ENCODE measurements at regions not wholly inside any gene's neighbourhood (a gene's known extent, or its start where the extent isn't known, plus 50 kb on each side); places are given as distances from the start of the nearest gene placed in this dataset.

GRCh38 chr7:86629-87028 is 105.7 kb upstream of the FAM20C start:
- ChIA-PET POLR2A (ENCODE audit: low non-redundant PET) (interaction anchor here (0.7 kb wide), 1 partner anchor 1299 kb away, joined by 3 read pairs; no protein-coding TSS in a partner anchor), CTCF (no interaction called here)
- DNase-seq (ENCODE audit: low spot score): no peak

GRCh38 chr7:87047-87446 is 105.3 kb upstream of the FAM20C start:
- Histone ChIP-seq H3K27ac (ENCODE audit: low read depth, low read length, poor library complexity, severe bottlenecking) (no peak overlapping the region), H3K27me3 (replicated peaks; ENCODE audit: insufficient read depth, low read depth, low read length, poor library complexity) (no peaks in the 10 kb centered on the region), H3K9me3 (ENCODE audit: low read depth, low read length, poor library complexity, severe bottlenecking) (no peaks in the 10 kb centered on the region), H3K4me3 (ENCODE audit: low read depth, low read length, poor library complexity, severe bottlenecking) (no peak overlapping the region), H3K36me3 (ENCODE audit: insufficient read depth, low read length, poor library complexity, severe bottlenecking) (no peaks in the 10 kb centered on the region), H3K4me1 (ENCODE audit: insufficient read depth, low read length, poor library complexity, severe bottlenecking) (peaks cover 6% of the 10 kb centered on the region)
- ChIA-PET CTCF (no interaction called here), POLR2A (ENCODE audit: low non-redundant PET) (interaction anchor here (0.7 kb wide), 1 partner anchor 1298 kb away, joined by 3 read pairs; no protein-coding TSS in a partner anchor)
- no peak for DNase-seq (ENCODE audit: low spot score)
- no peak for TF ChIP-seq CTCF (conservative IDR thresholded peaks at IDR 0.05; ENCODE audit: low read depth, low read length)
- TF ChIP-seq EZH2 (IDR thresholded peaks at IDR 0.05; ENCODE audit: borderline replicate concordance, low read depth, low read length, poor library complexity, severe bottlenecking): no peak
- BruUV-seq (replicated peaks): no TSS peak
- intact Hi-C loops (cut with micrococcal nuclease; ENCODE audit: unreplicated experiment): no loop called here

More at GRCh38 chr7:86629-87028, 105.7 kb upstream of the FAM20C start:
- BruUV-seq (replicated peaks): no TSS peak
- Histone ChIP-seq H3K9me3 (ENCODE audit: low read depth, low read length, poor library complexity, severe bottlenecking) (no peaks in the 10 kb centered on the region), H3K27ac (ENCODE audit: low read depth, low read length, poor library complexity, severe bottlenecking) (no peak overlapping the region), H3K4me1 (ENCODE audit: insufficient read depth, low read length, poor library complexity, severe bottlenecking) (peaks cover 2% of the 10 kb centered on the region), H3K36me3 (ENCODE audit: insufficient read depth, low read length, poor library complexity, severe bottlenecking) (no peaks in the 10 kb centered on the region), H3K27me3 (replicated peaks; ENCODE audit: insufficient read depth, low read depth, low read length, poor library complexity) (no peaks in the 10 kb centered on the region), H3K4me3 (ENCODE audit: low read depth, low read length, poor library complexity, severe bottlenecking) (no peak overlapping the region)
- TF ChIP-seq EZH2 (IDR thresholded peaks at IDR 0.05; ENCODE audit: borderline replicate concordance, low read depth, low read length, poor library complexity, severe bottlenecking) (no peak), CTCF (conservative IDR thresholded peaks at IDR 0.05; ENCODE audit: low read depth, low read length) (no peak)
- intact Hi-C loops (cut with micrococcal nuclease; ENCODE audit: unreplicated experiment): no loop called here

GRCh38 chr7:87671-88070 is 104.7 kb upstream of the FAM20C start:
- Histone ChIP-seq H3K4me3 (ENCODE audit: low read depth, low read length, poor library complexity, severe bottlenecking) (no peak overlapping the region), H3K36me3 (ENCODE audit: insufficient read depth, low read length, poor library complexity, severe bottlenecking) (no peaks in the 10 kb centered on the region), H3K4me1 (ENCODE audit: insufficient read depth, low read length, poor library complexity, severe bottlenecking) (peaks cover 12% of the 10 kb centered on the region), H3K27ac (ENCODE audit: low read depth, low read length, poor library complexity, severe bottlenecking) (no peak overlapping the region), H3K27me3 (replicated peaks; ENCODE audit: insufficient read depth, low read depth, low read length, poor library complexity) (no peaks in the 10 kb centered on the region), H3K9me3 (ENCODE audit: low read depth, low read length, poor library complexity, severe bottlenecking) (no peaks in the 10 kb centered on the region)
- intact Hi-C loops (cut with micrococcal nuclease; ENCODE audit: unreplicated experiment): no loop called here
- BruUV-seq (replicated peaks): no TSS peak
- TF ChIP-seq EZH2 (IDR thresholded peaks at IDR 0.05; ENCODE audit: borderline replicate concordance, low read depth, low read length, poor library complexity, severe bottlenecking) (no peak), CTCF (conservative IDR thresholded peaks at IDR 0.05; ENCODE audit: low read depth, low read length) (no peak)
- no peak for DNase-seq (ENCODE audit: low spot score)
- ChIA-PET CTCF (no interaction called here), POLR2A (ENCODE audit: low non-redundant PET) (no interaction called here)

Measured in A673 (cell line).